GM12878 (cell line): ENCODE measurements at regions not wholly inside any gene's neighbourhood (a gene's known extent, or its start where the extent isn't known, plus 50 kb on each side); places are given as distances from the start of the nearest gene placed in this dataset.

ENCODE experiments used
- ATAC-seq: fragments of 200-7000 bp; cut with Tn5 transposase; 3 replicates; pipeline ENCODE4 v1.9.1; 2020; ENCODE audit warnings: mild to moderate bottlenecking, moderate library complexity
- BruUV-seq: library from RNA; stranded (reverse); fragments of 400-500 nt; replicated peaks from 2 replicates; lab custom pipeline; 2021; lab: Mats Ljungman, UMichigan
- CTCF ChIA-PET: fragments of 300-600 bp; sonication (Branson Sonifier 250); formaldehyde crosslinking; extraction: SDS; loops from one replicate; lab custom pipeline; 2021; ENCODE audit warnings: inconsistent platforms; lab: Yijun Ruan, JAX
- POLR2A ChIA-PET: fragments of 350-600 bp; formaldehyde crosslinking; extraction: SDS; loops from one replicate; lab custom pipeline; 2021; ENCODE audit warnings: inconsistent platforms; lab: Charles Lee
- RAD21 ChIA-PET: fragments of 300-600 bp; sonication (Branson Sonifier 250); formaldehyde crosslinking; loops from one replicate; lab custom pipeline; 2023; ENCODE audit warnings: antibody characterized with exemption; ENCODE audit not compliant: unreplicated experiment; lab: Charles Lee
- SMC1A ChIA-PET: fragments of 300-600 bp; sonication (Branson Sonifier 250); formaldehyde crosslinking; loops from one replicate; lab custom pipeline; 2023; ENCODE audit not compliant: unreplicated experiment, uncharacterized antibody; lab: Charles Lee
- DNase-seq: peaks from one replicate; pipeline ENCODE4 v3.0.0-alpha.2; 2011; ENCODE audit warnings: low read depth, low spot score
- FAIRE-seq: peaks from 3 replicates; lab custom pipeline; 2011; peaks lifted over from hg19 to GRCh38; lab: Jason Lieb, UNC
- H2AFZ ChIP-seq: 2 replicates; pipeline ENCODE4 v1.6.0; 2011; ENCODE audit warnings: low read depth, low read length, control low read depth; ENCODE audit not compliant: control insufficient read depth
- H3K27ac ChIP-seq: 2 replicates; pipeline ENCODE4 v1.5.1; 2011; ENCODE audit warnings: control low read depth; ENCODE audit not compliant: control insufficient read depth, insufficient read depth
- H3K27me3 ChIP-seq, 2 experiments: replicated peaks in 1 of 2; 2 replicates each; pipeline versions ENCODE4 v1.6.0 to v1.6.1; 2011; ENCODE audit warnings: low read length in 1 of 2; ENCODE audit not compliant: control insufficient read depth in 2 of 2, insufficient read depth in 2 of 2
- H3K36me3 ChIP-seq, 2 experiments: 2 replicates each; pipeline ENCODE4 v1.5.1; 2011; ENCODE audit warnings: low read length in 1 of 2; ENCODE audit not compliant: control insufficient read depth in 2 of 2, insufficient read depth in 2 of 2
- H3K4me1 ChIP-seq: 2 replicates; pipeline ENCODE4 v1.6.1; 2011; ENCODE audit warnings: mild to moderate bottlenecking, low read length, moderate library complexity, mixed read lengths; ENCODE audit not compliant: control insufficient read depth, insufficient read depth
- H3K4me2 ChIP-seq: 2 replicates; pipeline ENCODE4 v1.6.0; 2011; ENCODE audit warnings: control low read depth; ENCODE audit not compliant: control insufficient read depth, insufficient read depth
- H3K4me3 ChIP-seq: fragments of 200-600 bp; sonication (generic); 2 replicates; pipeline ENCODE4 v1.5.1; 2016
- H3K79me2 ChIP-seq: 2 replicates; pipeline ENCODE4 v1.6.0; 2011; ENCODE audit warnings: low read length; ENCODE audit not compliant: control insufficient read depth, insufficient read depth
- H3K9ac ChIP-seq: 2 replicates; pipeline ENCODE4 v1.8.0; 2011; ENCODE audit warnings: low read length, control low read depth, mixed read lengths; ENCODE audit not compliant: control insufficient read depth, insufficient read depth
- H3K9me3 ChIP-seq: replicated peaks from 3 replicates; pipeline ENCODE4 v1.5.1; 2011; ENCODE audit warnings: mild to moderate bottlenecking, low read length; ENCODE audit not compliant: control insufficient read depth, insufficient read depth
- H4K20me1 ChIP-seq: 2 replicates; pipeline ENCODE4 v1.6.0; 2011; ENCODE audit not compliant: control insufficient read depth, insufficient read depth
- BHLHE40 ChIP-seq, 2 experiments: fragments of 450-650 bp in 1 of 2; IDR thresholded peaks; 2 replicates each; pipeline ENCODE4 v1.6.1; 2011 to 2017; ENCODE audit warnings: low read depth in 2 of 2, borderline replicate concordance in 1 of 2, improper control_type of control experiment in 1 of 2, low read length in 1 of 2, mild to moderate bottlenecking in 1 of 2
- BMI1 ChIP-seq: fragments of 450-650 bp; IDR thresholded peaks from 2 replicates; pipeline ENCODE4 v1.6.1; 2016; ENCODE audit warnings: mild to moderate bottlenecking, moderate library complexity, borderline replicate concordance
- CBX5 ChIP-seq: sonication (generic); IDR thresholded peaks from 2 replicates; pipeline ENCODE4 v1.6.1; 2016; ENCODE audit warnings: low read depth, moderate library complexity, mild to moderate bottlenecking, inconsistent platforms
- CHD1 ChIP-seq: IDR thresholded peaks from 2 replicates; pipeline ENCODE4 v1.6.1; 2012; ENCODE audit warnings: low read depth, low read length, improper control_type of control experiment
- KDM1A ChIP-seq: fragments of 200-600 bp; sonication (generic); IDR thresholded peaks from 2 replicates; pipeline ENCODE4 v1.6.1; 2016; ENCODE audit warnings: borderline replicate concordance
- REST ChIP-seq: IDR thresholded peaks from 2 replicates; pipeline ENCODE4 v1.6.1; 2012; ENCODE audit warnings: mild to moderate bottlenecking, low read depth, low read length
- SREBF1 ChIP-seq: IDR thresholded peaks from 2 replicates; pipeline ENCODE4 v1.6.1; 2012; ENCODE audit warnings: mild to moderate bottlenecking, low read length
- SRF ChIP-seq, 2 experiments: IDR thresholded peaks; 2 replicates each; pipeline ENCODE4 v1.6.1; 2011; ENCODE audit warnings: low read depth in 2 of 2, low read length in 2 of 2, mild to moderate bottlenecking in 1 of 2, moderate library complexity in 1 of 2
- ZBED1 ChIP-seq: IDR thresholded peaks from 2 replicates; pipeline ENCODE4 v1.6.1; 2016; ENCODE audit warnings: borderline replicate concordance
- WGBS: methylation state at CpG from one replicate; pipeline ENCODE4 v1.1.6; 2016; ENCODE audit warnings: low lambda C conversion rate; ENCODE audit not compliant: insufficient replicate concordance, insufficient coverage; ENCODE audit errors: missing lambda C conversion rate; 5-methylcytosine and 5-hydroxymethylcytosine counted together
- in situ Hi-C: fragments of 300-500 bp; cut with MboI; formaldehyde crosslinking; loops from 9 replicates; pipeline ENCODE4 v1.14.3; 2018; ENCODE audit warnings: mixed read lengths
- intact Hi-C: fragments of 100-400 bp; cut with micrococcal nuclease; formaldehyde crosslinking; loops from one replicate; pipeline ENCODE4 v1.14.2; 2022; ENCODE audit not compliant: unreplicated experiment
- TF ChIP-seq, protein P1 (sequence below): IDR thresholded peaks from 2 replicates; pipeline ENCODE4 v1.6.1; 2011; ENCODE audit warnings: low read depth, mild to moderate bottlenecking, low read length, moderate library complexity, borderline replicate concordance; ENCODE audit errors: extremely low read depth

DNA sequence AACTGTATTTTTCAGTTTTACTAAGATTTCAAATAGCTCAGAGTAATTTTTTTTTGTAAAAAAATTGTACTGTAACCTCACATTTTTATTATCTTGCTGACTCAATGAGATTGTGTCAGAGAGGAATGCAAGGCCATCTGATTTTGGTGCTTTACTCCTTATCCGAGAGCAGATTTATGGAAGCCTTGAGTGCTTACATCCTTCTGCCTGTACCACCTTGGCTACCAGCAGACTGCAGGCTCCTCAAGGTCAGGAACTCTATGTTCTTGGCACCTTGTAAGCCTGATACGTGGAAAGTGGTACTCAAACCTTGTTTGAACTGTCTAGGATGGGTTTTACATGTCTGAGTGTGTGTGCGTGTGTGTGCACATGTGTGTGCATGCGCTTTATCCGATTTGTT is 80.1 kb upstream of the MLIP start:
- BruUV-seq, result no TSS peak
- H3K27ac ChIP-seq, result no peak overlapping the region
- ChIA-PET CTCF (no interaction called here), POLR2A (no interaction called here), SMC1A (no interaction called here), RAD21 (no interaction called here)
- FAIRE-seq, result no peak
- no peak overlapping the region for H3K4me3 ChIP-seq
- DNase-seq, result no peak
- in situ Hi-C loops (no loop called here), intact Hi-C loops (no loop called here)
- no peak overlapping the region for H3K4me2 ChIP-seq
- no peaks in the 10 kb centered on the region for H3K9me3 ChIP-seq
- no peaks in the 10 kb centered on the region for H4K20me1 ChIP-seq
- 23% methylated on average over 5 of the region's 5 CpGs for WGBS
- no peak overlapping the region for H2AFZ ChIP-seq
- no peak for ATAC-seq
- no peak overlapping the region for H3K9ac ChIP-seq
- no peaks in the 10 kb centered on the region for H3K4me1 ChIP-seq
- no peaks in the 10 kb centered on the region for H3K79me2 ChIP-seq
- no peaks in the 10 kb centered on the region for H3K36me3 ChIP-seq
- H3K27me3 ChIP-seq, result no peaks in the 10 kb centered on the region; a peak in 1 of 4 replicates
- TF ChIP-seq KDM1A (no peak), SRF (IDR thresholded peaks at IDR 0.05; ENCODE audit: low read depth in 2 of 2, low read length in 2 of 2) (no peak), REST (no peak), SREBF1 (no peak), BHLHE40 (IDR thresholded peaks at IDR 0.05; ENCODE audit: borderline replicate concordance in 1 of 2, low read depth in 2 of 2, low read length in 1 of 2) (no peak), ZBED1 (no peak), BMI1 (no peak), CHD1 (no peak), CBX5 (no peak)
- TF ChIP-seq, protein P1, sequence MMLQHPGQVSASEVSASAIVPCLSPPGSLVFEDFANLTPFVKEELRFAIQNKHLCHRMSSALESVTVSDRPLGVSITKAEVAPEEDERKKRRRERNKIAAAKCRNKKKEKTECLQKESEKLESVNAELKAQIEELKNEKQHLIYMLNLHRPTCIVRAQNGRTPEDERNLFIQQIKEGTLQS, result no peak
- TF ChIP-seq, all 136 proteins: peak for 0
